Vagina (tissue), 2 donors: ENCODE measurements at regions not wholly inside any gene's neighbourhood (a gene's known extent, or its start where the extent isn't known, plus 50 kb on each side); places are given as distances from the start of the nearest gene placed in this dataset.

Experiments
- DNase-seq, 2 donors: peaks; one replicate each; pipeline ENCODE4 v3.0.0-alpha.2; 2017; ENCODE audit errors: extremely low spot score in 2 of 2
- H3K27ac ChIP-seq: fragments of 200-600 bp; sonication (generic); one replicate; pipeline ENCODE4 v1.5.1; 2019
- H3K27me3 ChIP-seq: fragments of 200-600 bp; sonication (generic); one replicate; pipeline ENCODE4 v1.5.1; 2019
- H3K36me3 ChIP-seq, 2 donors: fragments of 200-600 bp; sonication (generic); one replicate each; pipeline ENCODE4 v1.5.1; 2017 to 2019
- H3K4me1 ChIP-seq: fragments of 200-600 bp; sonication (generic); one replicate; pipeline ENCODE4 v1.5.1; 2019
- H3K4me3 ChIP-seq, 2 donors: fragments of 200-600 bp; sonication (generic); 1 replicate in 1 of 2; 2 replicates in 1 of 2; pipeline ENCODE4 v1.5.1; 2016 to 2019
- H3K9me3 ChIP-seq: fragments of 200-600 bp; sonication (generic); one replicate; pipeline ENCODE4 v1.5.1; 2019
- CTCF ChIP-seq, 3 experiments: fragments of 450-650 bp in 2 of 3; fragments of 200-600 bp in 1 of 3; sonication (generic) in 1 of 3; IDR thresholded peaks; one replicate each; pipeline ENCODE4 v1.5.1; 2017 to 2019; ENCODE audit warnings: antibody characterized with exemption in 3 of 3, mild to moderate bottlenecking in 2 of 3, moderate library complexity in 2 of 3
- POLR2A ChIP-seq, 2 donors: fragments of 450-650 bp; IDR thresholded peaks; one replicate each; pipeline ENCODE4 v1.6.1; 2017; ENCODE audit warnings: antibody characterized with exemption in 2 of 2, mild to moderate bottlenecking in 2 of 2, moderate library complexity in 2 of 2
- POLR2AphosphoS5 ChIP-seq, 2 donors: sonication (generic); formaldehyde crosslinking; IDR thresholded peaks; one replicate each; pipeline ENCODE4 v1.9.0; 2017; ENCODE audit warnings: antibody characterized with exemption in 2 of 2, mild to moderate bottlenecking in 2 of 2, low read depth in 1 of 2; ENCODE audit not compliant: insufficient read depth in 1 of 2
- intact Hi-C: fragments of 100-400 bp; cut with DNase I; formaldehyde crosslinking; loops from one replicate; pipeline ENCODE4 v1.15.1; 2023

- Histone ChIP-seq H3K36me3 (no peaks in the 10 kb centered on the region), H3K4me3 (peak overlapping the region; percentile 70 to 75), H3K4me1 (peaks cover 32% of the 10 kb centered on the region), H3K27ac (peak overlapping the region; percentile 92), H3K27me3 (no peaks in the 10 kb centered on the region), H3K9me3 (no peaks in the 10 kb centered on the region)
- intact Hi-C loops: no loop called here
- no peak for DNase-seq
- no peak for TF ChIP-seq POLR2AphosphoS5 (IDR thresholded peaks at IDR 0.05; ENCODE audit: insufficient read depth in 1 of 2, low read depth in 1 of 2)
- no peak for TF ChIP-seq POLR2A (IDR thresholded peaks at IDR 0.05)
- TF ChIP-seq CTCF (IDR thresholded peaks at IDR 0.05): no peak
These were observed 387.5 kb downstream of the BCAT1 start for GRCh38 chr12:24561411-24561871.

- DNase-seq: no peak
- H3K36me3 ChIP-seq: no peaks in the 10 kb centered on the region
- peak overlapping the region; percentile 70 to 75 for H3K4me3 ChIP-seq
- H3K9me3 ChIP-seq: no peaks in the 10 kb centered on the region
- TF ChIP-seq POLR2AphosphoS5 (IDR thresholded peaks at IDR 0.05; ENCODE audit: insufficient read depth in 1 of 2, low read depth in 1 of 2) (no peak), CTCF (IDR thresholded peaks at IDR 0.05) (no peak), POLR2A (IDR thresholded peaks at IDR 0.05) (no peak)
- peaks cover 32% of the 10 kb centered on the region for H3K4me1 ChIP-seq
- peak overlapping the region; percentile 92 for H3K27ac ChIP-seq
- intact Hi-C loops: no loop called here
- no peaks in the 10 kb centered on the region for H3K27me3 ChIP-seq
These were observed 388.1 kb downstream of the BCAT1 start for GRCh38 chr12:24560831-24561271.

- no peaks in the 10 kb centered on the region for H3K36me3 ChIP-seq
- peaks cover 32% of the 10 kb centered on the region for H3K4me1 ChIP-seq
- peak overlapping the region; percentile 70 to 75 for H3K4me3 ChIP-seq
- H3K27ac ChIP-seq: peak overlapping the region; percentile 92
- intact Hi-C loops: no loop called here
- DNase-seq: no peak
- H3K9me3 ChIP-seq: no peaks in the 10 kb centered on the region
- TF ChIP-seq CTCF (IDR thresholded peaks at IDR 0.05) (no peak), POLR2A (IDR thresholded peaks at IDR 0.05) (no peak), POLR2AphosphoS5 (IDR thresholded peaks at IDR 0.05; ENCODE audit: insufficient read depth in 1 of 2, low read depth in 1 of 2) (no peak)
- H3K27me3 ChIP-seq: no peaks in the 10 kb centered on the region
These were observed 388.6 kb downstream of the BCAT1 start for GRCh38 chr12:24560192-24560775.

GRCh38 chr12:24557738-24558137 lies 391.2 kb downstream of the BCAT1 start:
- Histone ChIP-seq H3K36me3 (no peaks in the 10 kb centered on the region), H3K27me3 (no peaks in the 10 kb centered on the region), H3K27ac (no peak overlapping the region), H3K9me3 (no peaks in the 10 kb centered on the region), H3K4me1 (peaks cover 32% of the 10 kb centered on the region), H3K4me3 (no peak overlapping the region)
- intact Hi-C loops: no loop called here
- DNase-seq: no peak
- no peak for TF ChIP-seq POLR2A (IDR thresholded peaks at IDR 0.05)
- TF ChIP-seq CTCF (IDR thresholded peaks at IDR 0.05): no peak
- no peak for TF ChIP-seq POLR2AphosphoS5 (IDR thresholded peaks at IDR 0.05; ENCODE audit: insufficient read depth in 1 of 2, low read depth in 1 of 2)

GRCh38 chr12:24555730-24556129 lies 393.2 kb downstream of the BCAT1 start:
- H3K9me3 ChIP-seq: no peaks in the 10 kb centered on the region
- H3K27ac ChIP-seq: no peak overlapping the region
- no peak for TF ChIP-seq POLR2AphosphoS5 (IDR thresholded peaks at IDR 0.05; ENCODE audit: insufficient read depth in 1 of 2, low read depth in 1 of 2)
- TF ChIP-seq POLR2A (IDR thresholded peaks at IDR 0.05): no peak
- TF ChIP-seq CTCF (IDR thresholded peaks at IDR 0.05): no peak
- no peak for DNase-seq
- no peak overlapping the region for H3K4me3 ChIP-seq
- H3K27me3 ChIP-seq: no peaks in the 10 kb centered on the region
- H3K4me1 ChIP-seq: peaks cover 36% of the 10 kb centered on the region
- no peaks in the 10 kb centered on the region for H3K36me3 ChIP-seq
- intact Hi-C loops: no loop called here
